ENCODE measurements at regions not wholly inside any gene's neighbourhood (a gene's known extent, or its start where the extent isn't known, plus 50 kb on each side); places are given as distances from the start of the nearest gene placed in this dataset.

DNA sequence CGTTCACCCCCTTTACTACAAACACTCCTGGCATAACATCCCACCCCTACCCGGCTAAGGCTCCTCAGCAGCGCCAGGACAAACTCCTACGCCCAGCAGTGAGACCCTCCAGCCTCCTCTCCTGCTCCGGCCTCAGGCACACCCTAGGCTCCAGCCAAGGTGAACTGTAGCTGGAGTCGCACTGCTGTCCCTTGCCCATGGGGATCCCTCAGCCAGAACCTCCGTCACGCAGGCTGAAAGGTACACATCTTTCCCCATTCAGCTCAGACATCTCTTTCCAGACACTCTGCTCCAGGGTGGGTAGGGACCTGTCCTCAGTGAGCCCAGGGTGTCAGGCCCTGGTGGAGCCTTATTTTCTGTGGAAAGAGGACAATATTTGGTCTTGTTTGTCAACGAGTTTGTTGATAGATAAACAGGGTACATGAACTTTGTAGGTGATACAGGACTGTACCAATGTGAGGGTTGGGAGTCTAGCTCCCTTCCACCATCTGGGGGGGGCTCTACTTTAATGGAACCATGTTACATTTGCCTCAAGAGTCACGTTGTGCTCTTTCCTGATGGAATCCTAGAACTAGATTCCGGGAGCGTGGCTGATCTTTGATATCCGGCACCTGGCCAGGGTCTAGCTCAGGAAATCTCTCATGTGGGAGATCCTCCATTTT, 56.5 kb upstream of the SSBP3 start:
- no peaks in the 10 kb centered on the region; the same call in 1 of the 2 replicates for H3K27me3 ChIP-seq (ENCODE audit: control insufficient read depth, insufficient read depth, low read length)
- DNase-seq (ENCODE audit: low read depth, low spot score) (no peak), ATAC-seq (no peak)
- CTCF ChIA-PET: interaction anchor here (0.5 kb wide), 1 partner anchor 204 kb away, joined by 3 read pairs; no protein-coding TSS in a partner anchor
- H3K4me1 ChIP-seq (ENCODE audit: control insufficient read depth, insufficient read depth, low read length): peaks cover 3% of the 10 kb centered on the region; the same call in 1 of the 2 replicates
- no peak overlapping the region for H3K4me3 ChIP-seq (ENCODE audit: low read depth in 2 of 2, low read length in 2 of 2)
- in situ Hi-C loops (cut with HindIII; ENCODE audit: low pct_unique_long_range_greater_than_20kb, low sequenced_read_pairs) (no loop called here), intact Hi-C loops (cut with micrococcal nuclease; ENCODE audit: unreplicated experiment) (no loop called here)
- no TSS peak for BruUV-seq (replicated peaks)
- H3K27ac ChIP-seq (ENCODE audit: low read length): no peak overlapping the region
- H3K36me3 ChIP-seq (ENCODE audit: control insufficient read depth, insufficient read depth, low read length): no peaks in the 10 kb centered on the region
- TF ChIP-seq POLR2AphosphoS5 (IDR thresholded peaks at IDR 0.05; ENCODE audit: low read depth, low read length): no peak
- TF ChIP-seq SIN3A (IDR thresholded peaks at IDR 0.05; ENCODE audit: borderline replicate concordance, insufficient read depth, low read depth, low read length): no peak
- TF ChIP-seq, protein P1, sequence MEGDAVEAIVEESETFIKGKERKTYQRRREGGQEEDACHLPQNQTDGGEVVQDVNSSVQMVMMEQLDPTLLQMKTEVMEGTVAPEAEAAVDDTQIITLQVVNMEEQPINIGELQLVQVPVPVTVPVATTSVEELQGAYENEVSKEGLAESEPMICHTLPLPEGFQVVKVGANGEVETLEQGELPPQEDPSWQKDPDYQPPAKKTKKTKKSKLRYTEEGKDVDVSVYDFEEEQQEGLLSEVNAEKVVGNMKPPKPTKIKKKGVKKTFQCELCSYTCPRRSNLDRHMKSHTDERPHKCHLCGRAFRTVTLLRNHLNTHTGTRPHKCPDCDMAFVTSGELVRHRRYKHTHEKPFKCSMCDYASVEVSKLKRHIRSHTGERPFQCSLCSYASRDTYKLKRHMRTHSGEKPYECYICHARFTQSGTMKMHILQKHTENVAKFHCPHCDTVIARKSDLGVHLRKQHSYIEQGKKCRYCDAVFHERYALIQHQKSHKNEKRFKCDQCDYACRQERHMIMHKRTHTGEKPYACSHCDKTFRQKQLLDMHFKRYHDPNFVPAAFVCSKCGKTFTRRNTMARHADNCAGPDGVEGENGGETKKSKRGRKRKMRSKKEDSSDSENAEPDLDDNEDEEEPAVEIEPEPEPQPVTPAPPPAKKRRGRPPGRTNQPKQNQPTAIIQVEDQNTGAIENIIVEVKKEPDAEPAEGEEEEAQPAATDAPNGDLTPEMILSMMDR (IDR thresholded peaks at IDR 0.05): no peak
- TF ChIP-seq REST (IDR thresholded peaks at IDR 0.05; ENCODE audit: insufficient read depth in 1 of 2, low read depth in 2 of 2, low read length in 1 of 2): no peak
- no peak for TF ChIP-seq TCF7L2 (IDR thresholded peaks at IDR 0.05; ENCODE audit: low read depth, low read length)
- H3K9me3 ChIP-seq (ENCODE audit: control insufficient read depth, insufficient read depth, low read depth, low read length): no peaks in the 10 kb centered on the region
- POLR2A ChIA-PET: no interaction called here

DNA sequence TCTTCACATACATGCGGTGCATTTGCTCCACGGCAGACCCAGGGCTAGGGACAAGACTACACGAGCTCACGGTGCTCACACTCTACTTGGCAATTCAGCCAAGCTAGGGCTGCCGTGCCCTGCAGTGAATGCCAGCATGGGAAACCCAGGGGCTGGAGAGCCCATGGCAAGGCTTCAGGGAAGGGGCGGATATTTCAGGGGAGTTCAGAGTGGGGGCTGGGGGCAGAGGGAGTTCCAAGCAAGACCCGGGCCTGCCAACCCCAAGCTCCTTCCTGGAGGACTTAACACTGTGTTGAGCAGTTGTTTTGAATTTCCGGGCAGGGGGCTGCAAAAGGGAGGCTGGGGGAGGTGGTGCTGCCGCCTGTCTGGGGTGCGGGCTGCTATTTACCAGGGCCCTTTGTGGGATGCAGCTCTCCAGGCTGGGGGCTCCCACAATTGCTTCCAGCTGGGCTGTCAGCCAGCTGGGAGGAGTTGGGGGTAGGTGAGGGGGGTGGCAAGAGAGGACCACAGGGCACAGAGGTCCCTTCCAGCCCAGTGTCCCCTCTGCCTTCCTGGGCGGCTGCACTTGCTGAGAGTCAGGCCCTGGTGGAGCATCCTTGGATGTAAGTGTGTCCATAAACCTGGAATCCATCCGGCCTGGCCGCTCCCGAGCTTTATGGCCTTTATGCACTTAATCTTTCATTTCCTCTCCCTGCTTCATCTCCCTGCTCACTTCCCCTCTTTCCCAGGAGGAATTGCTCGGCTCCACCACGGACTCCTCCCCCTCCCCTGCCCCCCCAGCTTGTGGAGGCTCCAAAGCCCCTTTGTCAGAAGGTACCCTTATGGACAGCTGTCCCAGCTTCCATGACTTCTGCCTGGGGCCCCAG, 55.8 kb upstream of the SSBP3 start:
- ATAC-seq: no peak
- no peaks in the 10 kb centered on the region for H3K9me3 ChIP-seq (ENCODE audit: control insufficient read depth, insufficient read depth, low read depth, low read length)
- H3K4me3 ChIP-seq (ENCODE audit: low read depth in 2 of 2, low read length in 2 of 2): no peak overlapping the region
- no peaks in the 10 kb centered on the region; the same call in 1 of the 2 replicates for H3K27me3 ChIP-seq (ENCODE audit: control insufficient read depth, insufficient read depth, low read length)
- BruUV-seq (replicated peaks): no TSS peak
- no peak for DNase-seq (ENCODE audit: low read depth, low spot score)
- H3K36me3 ChIP-seq (ENCODE audit: control insufficient read depth, insufficient read depth, low read length): no peaks in the 10 kb centered on the region
- TF ChIP-seq TCF7L2 (IDR thresholded peaks at IDR 0.05; ENCODE audit: low read depth, low read length) (no peak), SIN3A (IDR thresholded peaks at IDR 0.05; ENCODE audit: borderline replicate concordance, insufficient read depth, low read depth, low read length) (no peak), POLR2AphosphoS5 (IDR thresholded peaks at IDR 0.05; ENCODE audit: low read depth, low read length) (no peak), REST (IDR thresholded peaks at IDR 0.05; ENCODE audit: insufficient read depth in 1 of 2, low read depth in 2 of 2, low read length in 1 of 2) (no peak)
- TF ChIP-seq, protein P1 (IDR thresholded peaks at IDR 0.05): no peak
- ChIA-PET POLR2A (interaction anchor here (0.7 kb wide), 1 partner anchor 483 kb away, joined by 4 read pairs; no protein-coding TSS in a partner anchor), CTCF (no interaction called here)
- peaks cover 3% of the 10 kb centered on the region; the same call in 1 of the 2 replicates for H3K4me1 ChIP-seq (ENCODE audit: control insufficient read depth, insufficient read depth, low read length)
- H3K27ac ChIP-seq (ENCODE audit: low read length): no peak overlapping the region
- intact Hi-C loops (cut with micrococcal nuclease; ENCODE audit: unreplicated experiment): no loop called here
- in situ Hi-C loops (cut with HindIII; ENCODE audit: low pct_unique_long_range_greater_than_20kb, low sequenced_read_pairs): no loop called here

Data from Panc1 (cell line).